RWPE2 (cell line): ENCODE measurements at regions not wholly inside any gene's neighbourhood (a gene's known extent, or its start where the extent isn't known, plus 50 kb on each side); places are given as distances from the start of the nearest gene placed in this dataset.

Source experiments
- ATAC-seq: fragments of 200-7000 bp; cut with Tn5 transposase; 3 replicates; pipeline ENCODE4 v1.9.1; 2021; ENCODE audit warnings: low read depth
- DNase-seq: peaks from one replicate; pipeline ENCODE4 v3.0.0-alpha.2; 2020; ENCODE audit warnings: low spot score
- H3K27ac ChIP-seq: fragments of 450-650 bp; 2 replicates; pipeline ENCODE4 v1.5.1; 2017; ENCODE audit warnings: mild to moderate bottlenecking; ENCODE audit not compliant: poor library complexity, severe bottlenecking
- H3K27me3 ChIP-seq: fragments of 250-450 bp; sonication (Bioruptor Pico); 2 replicates; pipeline ENCODE4 v1.5.1; 2021; ENCODE audit warnings: mild to moderate bottlenecking, moderate library complexity; ENCODE audit not compliant: insufficient read depth, poor library complexity, severe bottlenecking
- H3K36me3 ChIP-seq: fragments of 250-450 bp; sonication (Bioruptor Pico); 2 replicates; pipeline ENCODE4 v1.5.1; 2020; ENCODE audit warnings: low read depth, mild to moderate bottlenecking, moderate library complexity
- H3K4me1 ChIP-seq: fragments of 250-450 bp; sonication (Bioruptor Pico); 2 replicates; pipeline ENCODE4 v1.5.1; 2021; ENCODE audit warnings: mild to moderate bottlenecking, moderate library complexity; ENCODE audit not compliant: insufficient read depth, poor library complexity, severe bottlenecking
- H3K4me3 ChIP-seq: fragments of 250-450 bp; sonication (Bioruptor Pico); 2 replicates; pipeline ENCODE4 v1.5.1; 2021; ENCODE audit warnings: mild to moderate bottlenecking, moderate library complexity; ENCODE audit not compliant: severe bottlenecking
- H3K9me3 ChIP-seq: fragments of 250-450 bp; sonication (Bioruptor Pico); 2 replicates; pipeline ENCODE4 v1.5.1; 2021; ENCODE audit warnings: mild to moderate bottlenecking, moderate library complexity; ENCODE audit not compliant: severe bottlenecking
- TF ChIP-seq, protein P1 (sequence below): fragments of 450-650 bp; IDR thresholded peaks from one replicate; pipeline ENCODE4 v1.5.1; 2017; ENCODE audit warnings: mild to moderate bottlenecking, moderate library complexity; ENCODE audit not compliant: poor library complexity, severe bottlenecking

DNA sequence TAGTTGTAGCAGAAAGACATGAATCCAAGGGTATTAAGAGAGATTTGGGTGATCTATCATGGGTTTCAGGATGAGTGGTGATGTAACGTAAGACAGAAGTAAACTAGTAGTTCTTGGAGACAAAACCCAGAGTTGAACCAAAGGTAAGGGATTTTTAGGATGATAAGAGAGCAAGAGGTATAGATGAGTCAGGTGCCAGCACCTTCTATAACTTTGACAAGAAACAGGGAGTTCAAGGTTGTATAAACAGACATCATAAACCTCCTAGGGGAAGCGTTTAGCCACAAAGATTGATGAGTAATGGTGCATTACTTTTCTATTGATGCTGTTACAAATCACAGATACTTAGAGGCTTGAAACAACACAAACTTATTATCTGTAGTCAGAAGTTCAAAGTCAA lies 447.3 kb upstream of the ARHGEF26 start:
- Histone ChIP-seq H3K36me3 (no peaks in the 10 kb centered on the region), H3K27me3 (no peaks in the 10 kb centered on the region), H3K9me3 (no peaks in the 10 kb centered on the region), H3K27ac (no peak overlapping the region), H3K4me3 (no peak overlapping the region), H3K4me1 (no peaks in the 10 kb centered on the region)
- DNase-seq (no peak), ATAC-seq (no peak)
- TF ChIP-seq, protein P1, sequence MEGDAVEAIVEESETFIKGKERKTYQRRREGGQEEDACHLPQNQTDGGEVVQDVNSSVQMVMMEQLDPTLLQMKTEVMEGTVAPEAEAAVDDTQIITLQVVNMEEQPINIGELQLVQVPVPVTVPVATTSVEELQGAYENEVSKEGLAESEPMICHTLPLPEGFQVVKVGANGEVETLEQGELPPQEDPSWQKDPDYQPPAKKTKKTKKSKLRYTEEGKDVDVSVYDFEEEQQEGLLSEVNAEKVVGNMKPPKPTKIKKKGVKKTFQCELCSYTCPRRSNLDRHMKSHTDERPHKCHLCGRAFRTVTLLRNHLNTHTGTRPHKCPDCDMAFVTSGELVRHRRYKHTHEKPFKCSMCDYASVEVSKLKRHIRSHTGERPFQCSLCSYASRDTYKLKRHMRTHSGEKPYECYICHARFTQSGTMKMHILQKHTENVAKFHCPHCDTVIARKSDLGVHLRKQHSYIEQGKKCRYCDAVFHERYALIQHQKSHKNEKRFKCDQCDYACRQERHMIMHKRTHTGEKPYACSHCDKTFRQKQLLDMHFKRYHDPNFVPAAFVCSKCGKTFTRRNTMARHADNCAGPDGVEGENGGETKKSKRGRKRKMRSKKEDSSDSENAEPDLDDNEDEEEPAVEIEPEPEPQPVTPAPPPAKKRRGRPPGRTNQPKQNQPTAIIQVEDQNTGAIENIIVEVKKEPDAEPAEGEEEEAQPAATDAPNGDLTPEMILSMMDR: no peak

DNA sequence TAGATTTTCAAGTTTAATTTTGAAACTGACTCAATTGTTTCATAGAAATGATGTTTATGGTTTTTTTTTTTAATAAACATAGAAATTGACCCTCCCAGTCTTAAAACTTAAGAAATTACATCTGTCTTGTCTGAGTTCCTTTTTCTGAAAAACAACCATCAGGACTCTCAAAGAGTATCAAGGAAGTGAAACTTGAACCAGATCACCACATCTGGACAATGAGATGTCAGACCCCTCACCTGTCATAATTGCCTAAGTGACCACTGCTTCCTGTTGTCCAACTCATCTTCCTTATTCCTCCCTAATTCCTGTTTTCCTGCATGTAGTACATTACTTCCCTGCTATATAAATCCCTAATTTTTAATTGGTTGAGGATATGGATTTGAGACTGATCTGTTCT lies 441.5 kb upstream of the ARHGEF26 start:
- Histone ChIP-seq H3K4me1 (no peaks in the 10 kb centered on the region), H3K9me3 (no peaks in the 10 kb centered on the region), H3K36me3 (no peaks in the 10 kb centered on the region), H3K27ac (no peak overlapping the region), H3K4me3 (no peak overlapping the region), H3K27me3 (no peaks in the 10 kb centered on the region)
- ATAC-seq (no peak), DNase-seq (no peak)
- TF ChIP-seq, protein P1: no peak

DNA sequence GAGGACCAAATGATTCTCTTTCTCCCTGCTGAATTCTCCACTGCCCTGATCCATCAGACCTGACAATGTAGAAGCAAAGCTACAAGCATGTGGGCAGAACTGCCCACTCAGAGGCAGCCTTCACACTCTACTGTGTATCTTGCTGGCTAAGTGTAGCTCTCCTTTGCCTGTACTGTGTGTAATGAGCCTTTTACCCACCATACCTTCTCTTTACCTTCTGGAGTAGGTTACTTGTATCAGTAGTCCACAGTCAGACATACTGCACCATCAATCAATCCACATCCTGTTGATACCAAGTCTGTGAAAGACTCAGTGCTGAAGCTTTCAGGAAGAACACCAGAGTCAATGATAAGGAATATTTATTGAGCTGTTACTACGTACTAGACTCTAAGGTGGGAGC lies 440.7 kb upstream of the ARHGEF26 start:
- H3K9me3 ChIP-seq: no peaks in the 10 kb centered on the region
- no peaks in the 10 kb centered on the region for H3K36me3 ChIP-seq
- ATAC-seq (no peak), DNase-seq (no peak)
- no peaks in the 10 kb centered on the region for H3K27me3 ChIP-seq
- no peak overlapping the region for H3K27ac ChIP-seq
- H3K4me1 ChIP-seq: no peaks in the 10 kb centered on the region
- no peak overlapping the region for H3K4me3 ChIP-seq
- TF ChIP-seq, protein P1: no peak

DNA sequence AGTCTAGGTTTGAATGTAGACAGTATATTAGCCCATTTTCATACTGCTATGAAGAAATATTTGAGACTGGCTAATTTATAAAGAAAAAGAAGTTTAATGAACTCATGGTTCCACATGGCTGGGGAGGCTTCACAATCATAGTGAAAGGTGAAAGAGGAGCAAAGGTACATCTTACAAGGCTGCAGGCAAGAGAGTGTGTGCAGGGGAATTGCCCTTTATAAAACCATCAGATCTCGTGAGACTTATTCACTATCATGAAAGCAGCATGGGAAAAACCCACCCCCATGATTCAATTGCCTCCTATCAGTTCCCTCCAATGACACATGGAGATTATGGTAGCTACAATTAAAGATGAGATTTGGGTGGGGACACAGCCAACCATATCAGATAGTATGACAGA lies 440.1 kb upstream of the ARHGEF26 start:
- Histone ChIP-seq H3K27me3 (no peaks in the 10 kb centered on the region), H3K9me3 (no peaks in the 10 kb centered on the region), H3K4me1 (no peaks in the 10 kb centered on the region), H3K27ac (no peak overlapping the region), H3K36me3 (no peaks in the 10 kb centered on the region), H3K4me3 (no peak overlapping the region)
- TF ChIP-seq, protein P1: no peak
- DNase-seq (no peak), ATAC-seq (no peak)

DNA sequence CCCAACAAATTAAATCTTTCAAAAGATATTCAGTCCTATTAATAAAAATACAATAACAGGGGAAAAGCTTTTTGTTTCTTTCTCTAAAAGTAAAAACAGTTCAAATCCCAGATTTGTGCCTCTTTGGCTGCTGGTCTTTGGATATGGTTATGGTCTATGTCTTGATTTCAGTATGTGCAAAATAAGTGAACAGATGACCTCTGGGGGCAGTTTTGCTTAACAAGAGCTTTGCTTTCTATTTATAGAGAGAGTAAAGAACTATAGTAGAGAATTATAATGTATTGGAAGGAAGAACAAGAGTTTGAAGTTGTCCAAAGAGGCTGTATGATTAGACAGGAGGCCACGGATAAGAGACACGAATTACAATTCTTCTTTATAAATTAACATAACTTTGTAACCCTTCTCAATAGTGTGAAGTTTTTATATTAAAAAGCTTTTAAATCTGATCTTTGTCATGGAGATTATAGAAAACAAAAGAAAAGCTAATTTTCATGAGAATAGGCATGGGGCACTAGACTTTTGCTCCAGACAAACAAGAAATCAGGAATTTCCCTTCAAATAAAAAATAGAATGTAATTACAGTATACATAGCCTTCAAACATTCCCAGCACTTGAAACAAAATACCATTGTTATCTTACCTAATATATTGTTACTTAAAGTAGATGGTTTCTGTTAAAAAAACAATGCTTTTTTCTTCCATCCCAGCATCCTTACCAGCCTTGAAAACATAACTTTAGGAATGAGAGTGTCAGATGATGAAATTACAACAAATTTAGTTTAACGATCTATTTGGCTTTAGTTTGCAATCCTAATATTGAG lies 432.7 kb upstream of the ARHGEF26 start:
- ATAC-seq (no peak), DNase-seq (no peak)
- no peaks in the 10 kb centered on the region for H3K36me3 ChIP-seq
- no peaks in the 10 kb centered on the region for H3K9me3 ChIP-seq
- H3K27ac ChIP-seq: no peak overlapping the region
- H3K4me3 ChIP-seq: no peak overlapping the region
- TF ChIP-seq, protein P1: no peak
- H3K4me1 ChIP-seq: no peaks in the 10 kb centered on the region
- H3K27me3 ChIP-seq: no peaks in the 10 kb centered on the region
